ENCODE measurements at regions not wholly inside any gene's neighbourhood (a gene's known extent, or its start where the extent isn't known, plus 50 kb on each side); places are given as distances from the start of the nearest gene placed in this dataset.

DNA sequence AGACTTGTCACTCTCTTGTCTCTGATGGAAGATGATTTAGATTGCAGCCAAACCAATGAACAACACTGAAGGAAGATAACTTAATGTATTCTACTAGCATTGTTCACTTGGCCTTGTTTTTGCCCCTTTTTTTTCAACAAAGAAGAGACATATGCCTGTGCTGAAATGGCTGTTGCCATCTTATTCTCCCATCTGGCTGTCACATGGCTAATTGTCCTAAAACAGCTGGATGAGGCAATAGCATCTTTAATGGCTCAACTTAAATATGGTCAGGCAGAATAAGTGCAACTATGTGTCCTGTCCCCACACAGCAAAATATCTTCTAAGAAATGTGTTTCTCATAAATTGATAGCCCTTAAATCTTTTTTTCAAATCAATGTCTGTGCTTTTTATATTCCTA is 576.9 kb downstream of the TUSC7 start:
- TF ChIP-seq CTCF (conservative IDR thresholded peaks at IDR 0.05) (no peak), EZH2 (IDR thresholded peaks at IDR 0.05; ENCODE audit: low read depth) (no peak)

Data from PC-9 (cell line).